ENCODE measurements at regions not wholly inside any gene's neighbourhood (a gene's known extent, or its start where the extent isn't known, plus 50 kb on each side); places are given as distances from the start of the nearest gene placed in this dataset.

DNA sequence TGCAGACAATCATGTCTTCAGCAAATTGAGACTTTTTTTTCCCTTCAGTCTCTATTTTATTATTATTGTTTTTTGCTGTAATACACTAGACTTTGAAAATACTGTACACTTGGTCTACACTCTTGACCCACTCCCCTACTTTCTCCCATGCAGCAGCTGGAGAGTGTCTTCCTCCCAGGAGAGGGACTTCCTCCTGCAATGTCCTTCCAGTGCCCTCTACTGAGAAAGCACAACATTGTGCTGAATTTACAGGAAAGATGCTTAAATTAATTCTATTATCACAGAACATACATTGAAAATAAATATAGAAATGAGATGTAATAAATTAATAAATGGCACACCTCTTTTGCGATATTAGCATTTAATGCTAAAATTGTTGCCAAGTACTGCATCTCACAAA lies 411.3 kb downstream of the CCSER2 start:
- no peak overlapping the region for H3T11ph ChIP-seq (ENCODE audit: low read length)
- Mint-ChIP-seq H3K27ac (no peak overlapping the region), H3K4me1 (no peaks in the 10 kb centered on the region), H3K27me3 (ENCODE audit: low read depth) (no peaks in the 10 kb centered on the region), H3K4me3 (no peak overlapping the region), H3K9me3 (no peaks in the 10 kb centered on the region), H3K36me3 (ENCODE audit: insufficient read depth in 1 of 3, low read depth in 3 of 3) (no peaks in the 10 kb centered on the region; a peak in 1 of 7 replicates)
- H3K56ac ChIP-seq (ENCODE audit: insufficient read length, low read depth, low read length), result no peak overlapping the region
- no peak overlapping the region for H3K23ac ChIP-seq (ENCODE audit: insufficient read length, low read depth, low read length)
- H3K27me3 ChIP-seq (ENCODE audit: insufficient read depth, low read length), result no peaks in the 10 kb centered on the region
- no peaks in the 10 kb centered on the region for H3K79me1 ChIP-seq (ENCODE audit: insufficient read depth, low read depth, low read length, poor library complexity, severe bottlenecking)
- H4K20me1 ChIP-seq (ENCODE audit: control insufficient read depth, insufficient read depth, insufficient read length), result no peaks in the 10 kb centered on the region
- no peaks in the 10 kb centered on the region for H3K4me1 ChIP-seq (ENCODE audit: insufficient read depth, low read length)
- H3K9ac ChIP-seq (ENCODE audit: extremely low read depth, insufficient read length, low read length), result no peak overlapping the region
- H2BK15ac ChIP-seq (ENCODE audit: low read depth, low read length), result no peak overlapping the region
- no peak overlapping the region for H3K27ac ChIP-seq (ENCODE audit: insufficient read length, low read depth, low read length)
- no peaks in the 10 kb centered on the region for H3K9me3 ChIP-seq (ENCODE audit: control insufficient read depth, low read depth, low read length)
- TF ChIP-seq, protein P1, sequence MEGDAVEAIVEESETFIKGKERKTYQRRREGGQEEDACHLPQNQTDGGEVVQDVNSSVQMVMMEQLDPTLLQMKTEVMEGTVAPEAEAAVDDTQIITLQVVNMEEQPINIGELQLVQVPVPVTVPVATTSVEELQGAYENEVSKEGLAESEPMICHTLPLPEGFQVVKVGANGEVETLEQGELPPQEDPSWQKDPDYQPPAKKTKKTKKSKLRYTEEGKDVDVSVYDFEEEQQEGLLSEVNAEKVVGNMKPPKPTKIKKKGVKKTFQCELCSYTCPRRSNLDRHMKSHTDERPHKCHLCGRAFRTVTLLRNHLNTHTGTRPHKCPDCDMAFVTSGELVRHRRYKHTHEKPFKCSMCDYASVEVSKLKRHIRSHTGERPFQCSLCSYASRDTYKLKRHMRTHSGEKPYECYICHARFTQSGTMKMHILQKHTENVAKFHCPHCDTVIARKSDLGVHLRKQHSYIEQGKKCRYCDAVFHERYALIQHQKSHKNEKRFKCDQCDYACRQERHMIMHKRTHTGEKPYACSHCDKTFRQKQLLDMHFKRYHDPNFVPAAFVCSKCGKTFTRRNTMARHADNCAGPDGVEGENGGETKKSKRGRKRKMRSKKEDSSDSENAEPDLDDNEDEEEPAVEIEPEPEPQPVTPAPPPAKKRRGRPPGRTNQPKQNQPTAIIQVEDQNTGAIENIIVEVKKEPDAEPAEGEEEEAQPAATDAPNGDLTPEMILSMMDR (conservative IDR thresholded peaks at IDR 0.05), result peak; percentile 42; the same call in 2 of the 3 replicates
- H3K4me2 ChIP-seq (ENCODE audit: insufficient read depth, insufficient read length, low read length), result no peak overlapping the region
- no peak overlapping the region for H4K91ac ChIP-seq (ENCODE audit: insufficient read length, low read depth, low read length)
- no peak overlapping the region for H2AK5ac ChIP-seq (ENCODE audit: insufficient read length, low read length)
- no peak overlapping the region for H3K18ac ChIP-seq (ENCODE audit: insufficient read length, low read depth, low read length)
- H3K14ac ChIP-seq (ENCODE audit: insufficient read depth, low read length), result no peak overlapping the region
- no peak overlapping the region for H2BK5ac ChIP-seq (ENCODE audit: insufficient read length, low read length)
- H3K23me2 ChIP-seq (ENCODE audit: insufficient read length, low read depth, low read length, poor library complexity, severe bottlenecking), result no peaks in the 10 kb centered on the region
- H3K4ac ChIP-seq (ENCODE audit: low read depth, low read length), result no peak overlapping the region
- no peak overlapping the region for H4K5ac ChIP-seq (ENCODE audit: insufficient read length, low read depth, low read length)
- no peak overlapping the region for H2BK20ac ChIP-seq (ENCODE audit: low read depth, low read length, poor library complexity, severe bottlenecking)
- no peak overlapping the region for H2BK120ac ChIP-seq (ENCODE audit: low read depth, low read length, poor library complexity, severe bottlenecking)
- WGBS (ENCODE audit: extremely low coverage, insufficient read length, low lambda C conversion rate), result no CpG with 5 or more reads among the region's 1 CpG
- DNase-seq, result no peak
- H3K79me2 ChIP-seq (ENCODE audit: insufficient read depth, low read length), result no peaks in the 10 kb centered on the region
- H2AFZ ChIP-seq (ENCODE audit: low read length), result no peak overlapping the region
- no peak overlapping the region for H4K8ac ChIP-seq (replicated peaks; ENCODE audit: insufficient read length, low read depth, low read length)
- H2BK12ac ChIP-seq (ENCODE audit: insufficient read length, low read depth, low read length), result no peak overlapping the region

Data from H9 (cell line).